Vagina (tissue), 2 donors: ENCODE measurements at regions not wholly inside any gene's neighbourhood (a gene's known extent, or its start where the extent isn't known, plus 50 kb on each side); places are given as distances from the start of the nearest gene placed in this dataset.

Experiments
- CTCF ChIP-seq, 3 experiments: fragments of 450-650 bp in 2 of 3; fragments of 200-600 bp in 1 of 3; sonication (generic) in 1 of 3; IDR thresholded peaks; one replicate each; pipeline ENCODE4 v1.5.1; 2017 to 2019; ENCODE audit warnings: antibody characterized with exemption in 3 of 3, mild to moderate bottlenecking in 2 of 3, moderate library complexity in 2 of 3
- POLR2A ChIP-seq, 2 donors: fragments of 450-650 bp; IDR thresholded peaks; one replicate each; pipeline ENCODE4 v1.6.1; 2017; ENCODE audit warnings: antibody characterized with exemption in 2 of 2, mild to moderate bottlenecking in 2 of 2, moderate library complexity in 2 of 2

- no peak for TF ChIP-seq POLR2A (IDR thresholded peaks at IDR 0.05)
- TF ChIP-seq CTCF (IDR thresholded peaks at IDR 0.05): no peak
These were observed 615.0 kb upstream of the CHD1 start for GRCh38 chr5:99543841-99544240.
